GM18508 (cell line): ENCODE measurements at regions not wholly inside any gene's neighbourhood (a gene's known extent, or its start where the extent isn't known, plus 50 kb on each side); places are given as distances from the start of the nearest gene placed in this dataset.
"Not testable (repeated sequence)": the region's sequence is repeated elsewhere in the genome, so short reads cannot be mapped to it uniquely, and the experiment has no call there.

Experiments used
- ATAC-seq: cut with Tn5 transposase; IDR thresholded peaks from one replicate; pipeline ENCODE4 v1.9.1; 2021; ENCODE audit warnings: moderate number of reproducible peaks; ENCODE audit not compliant: insufficient read depth, unreplicated experiment

GRCh38 chrX:101823236-101823635 is 108.6 kb downstream of the ZMAT1 start:
- ATAC-seq: no peak

GRCh38 chrX:101817739-101818138 is 114.1 kb downstream of the ZMAT1 start:
- not testable (repeated sequence) for ATAC-seq

- ATAC-seq: no peak
These were observed 118.6 kb downstream of the ZMAT1 start for GRCh38 chrX:101813200-101813599.

- ATAC-seq: no peak
These were observed 128.4 kb downstream of the ZMAT1 start for GRCh38 chrX:101803451-101803850.

- peak; percentile 98 for ATAC-seq
These were observed 132.4 kb downstream of the ZMAT1 start for GRCh38 chrX:101799387-101799786.

- no peak for ATAC-seq
These were observed 128.3 kb upstream of the ARMCX2 start for GRCh38 chrX:101787934-101788333.

GRCh38 chrX:101785142-101785541 is 125.5 kb upstream of the ARMCX2 start:
- no peak for ATAC-seq

- ATAC-seq: not testable (repeated sequence)
These were observed 120.8 kb upstream of the ARMCX2 start for GRCh38 chrX:101780421-101780820.

- ATAC-seq: peak; percentile 98
These were observed 114.7 kb upstream of the ARMCX2 start for GRCh38 chrX:101774340-101774739.

- no peak for ATAC-seq
These were observed 104.9 kb upstream of the ARMCX2 start for GRCh38 chrX:101764538-101764937.

GRCh38 chrX:101759000-101759399 is 99.3 kb upstream of the ARMCX2 start:
- ATAC-seq: peak; percentile 73

- ATAC-seq: no peak
These were observed 91.1 kb upstream of the ARMCX2 start for GRCh38 chrX:101750744-101751143.

GRCh38 chrX:101749436-101749835 is 89.8 kb upstream of the ARMCX2 start:
- no peak for ATAC-seq

- ATAC-seq: no peak
These were observed 85.4 kb upstream of the ARMCX2 start for GRCh38 chrX:101745046-101745445.

- ATAC-seq: no peak
These were observed 84.4 kb upstream of the ARMCX2 start for GRCh38 chrX:101744085-101744484.

GRCh38 chrX:101740642-101741041 is 81.0 kb upstream of the ARMCX2 start:
- no peak for ATAC-seq

GRCh38 chrX:101738867-101739266 is 79.2 kb upstream of the ARMCX2 start:
- ATAC-seq: not testable (repeated sequence)

GRCh38 chrX:101738411-101738810 is 78.8 kb upstream of the ARMCX2 start:
- ATAC-seq: not testable (repeated sequence)

GRCh38 chrX:101736651-101737050 is 77.0 kb upstream of the ARMCX2 start:
- ATAC-seq: no peak

- ATAC-seq: no peak
These were observed 73.2 kb upstream of the ARMCX2 start for GRCh38 chrX:101732870-101733269.

- ATAC-seq: no peak
These were observed 70.3 kb upstream of the ARMCX2 start for GRCh38 chrX:101729986-101730385.
